IMR-90 (cell line): ENCODE measurements at regions not wholly inside any gene's neighbourhood (a gene's known extent, or its start where the extent isn't known, plus 50 kb on each side); places are given as distances from the start of the nearest gene placed in this dataset.

Source experiments
- ATAC-seq: fragments of 200-7000 bp; cut with Tn5 transposase; 2 replicates; pipeline ENCODE4 v1.9.1; 2020; ENCODE audit warnings: low read depth, mild to moderate bottlenecking, moderate library complexity
- BruUV-seq: library from RNA; stranded (reverse); fragments of 400-500 nt; replicated peaks from 2 replicates; lab custom pipeline; 2021; lab: Mats Ljungman, UMichigan
- CTCF ChIA-PET: fragments of 300-600 bp; formaldehyde crosslinking; extraction: SDS; loops from one replicate; lab custom pipeline; 2021; ENCODE audit warnings: antibody characterized with exemption; lab: Yijun Ruan, JAX
- POLR2A ChIA-PET: fragments of 300-600 bp; sonication (Branson Sonifier 250); formaldehyde crosslinking; loops from one replicate; lab custom pipeline; 2022; ENCODE audit warnings: antibody characterized with exemption; ENCODE audit not compliant: unreplicated experiment; lab: Charles Lee
- DNase-seq: peaks from one replicate; pipeline ENCODE4 v3.0.0; 2013
- H2AFZ ChIP-seq: replicated peaks from 2 replicates; pipeline ENCODE3; 2013; ENCODE audit warnings: low read length, mild to moderate bottlenecking; ENCODE audit not compliant: poor library complexity
- H2AK5ac ChIP-seq: 2 replicates; pipeline ENCODE4 v1.6.1; 2013; ENCODE audit warnings: low read depth, low read length, inconsistent platforms
- H2AK9ac ChIP-seq: replicated peaks from 2 replicates; pipeline ENCODE3; 2013; ENCODE audit warnings: mild to moderate bottlenecking, low read depth, low read length, moderate library complexity; ENCODE audit not compliant: poor library complexity
- H2BK120ac ChIP-seq: 2 replicates; pipeline ENCODE4 v1.6.1; 2013; ENCODE audit warnings: low read depth, low read length, inconsistent platforms
- H2BK15ac ChIP-seq: 3 replicates; pipeline ENCODE4 v1.6.1; 2013; ENCODE audit warnings: low read depth, low read length, inconsistent platforms
- H2BK20ac ChIP-seq: 2 replicates; pipeline ENCODE4 v1.6.1; 2013; ENCODE audit warnings: low read depth, mild to moderate bottlenecking, inconsistent platforms, low read length, moderate library complexity
- H2BK5ac ChIP-seq: 2 replicates; pipeline ENCODE4 v1.6.1; 2013; ENCODE audit warnings: mild to moderate bottlenecking, low read depth, low read length, inconsistent platforms; ENCODE audit not compliant: poor library complexity, severe bottlenecking
- H3K14ac ChIP-seq: replicated peaks from 2 replicates; pipeline ENCODE4 v1.6.1; 2013; ENCODE audit warnings: low read depth, low read length, inconsistent platforms
- H3K18ac ChIP-seq: 2 replicates; pipeline ENCODE4 v1.6.1; 2013; ENCODE audit warnings: low read depth, low read length, control low read depth
- H3K23ac ChIP-seq: 2 replicates; pipeline ENCODE4 v1.6.1; 2013; ENCODE audit warnings: low read depth, low read length, inconsistent platforms
- H3K27ac ChIP-seq: 2 replicates; pipeline ENCODE4 v1.5.1; 2013; ENCODE audit warnings: mild to moderate bottlenecking, control low read depth, low read length; ENCODE audit not compliant: insufficient read depth
- H3K27me3 ChIP-seq: 2 replicates; pipeline ENCODE4 v1.6.1; 2013; ENCODE audit warnings: low read length; ENCODE audit not compliant: control insufficient read depth, insufficient read depth
- H3K36me3 ChIP-seq: 2 replicates; pipeline ENCODE4 v1.6.1; 2013; ENCODE audit warnings: low read length, mixed read lengths; ENCODE audit not compliant: control insufficient read depth, insufficient read depth
- H3K4ac ChIP-seq: 2 replicates; pipeline ENCODE4 v1.6.1; 2013; ENCODE audit warnings: low read depth, low read length, inconsistent platforms
- H3K4me1 ChIP-seq: 2 replicates; pipeline ENCODE4 v1.6.1; 2013; ENCODE audit warnings: low read length, mixed read lengths; ENCODE audit not compliant: control insufficient read depth, insufficient read depth
- H3K4me2 ChIP-seq: 2 replicates; pipeline ENCODE4 v1.6.1; 2013; ENCODE audit warnings: low read depth, mild to moderate bottlenecking, control low read depth, low read length, moderate library complexity
- H3K4me3 ChIP-seq: 2 replicates; pipeline ENCODE4 v1.5.1; 2013; ENCODE audit warnings: low read depth, mild to moderate bottlenecking, control low read depth, low read length, moderate library complexity; ENCODE audit not compliant: insufficient read depth
- H3K56ac ChIP-seq: 2 replicates; pipeline ENCODE4 v1.6.1; 2013; ENCODE audit warnings: low read length, inconsistent platforms; ENCODE audit not compliant: insufficient read depth; ENCODE audit errors: extremely low read depth
- H3K79me1 ChIP-seq, 2 experiments: 2 replicates each; pipeline ENCODE4 v1.6.1; 2013; ENCODE audit warnings: low read length in 2 of 2, inconsistent platforms in 1 of 2, low read depth in 1 of 2
- H3K9ac ChIP-seq: 2 replicates; pipeline ENCODE4 v1.6.1; 2013; ENCODE audit warnings: low read depth, low read length, control low read depth
- H3K9me1 ChIP-seq: 2 replicates; pipeline ENCODE4 v1.6.1; 2013; ENCODE audit warnings: low read length, inconsistent platforms; ENCODE audit not compliant: insufficient read depth
- H3K9me3 ChIP-seq: 2 replicates; pipeline ENCODE4 v1.6.1; 2013; ENCODE audit warnings: low read length; ENCODE audit not compliant: control insufficient read depth, insufficient read depth
- H4K20me1 ChIP-seq: 2 replicates; pipeline ENCODE4 v1.6.1; 2013; ENCODE audit warnings: low read length, inconsistent platforms; ENCODE audit not compliant: insufficient read depth
- H4K5ac ChIP-seq: 2 replicates; pipeline ENCODE4 v1.6.1; 2013; ENCODE audit warnings: mild to moderate bottlenecking, low read depth, low read length, control low read depth
- H4K8ac ChIP-seq, 2 experiments: 2 replicates each; pipeline ENCODE4 v1.6.1; 2013; ENCODE audit warnings: low read depth in 2 of 2, low read length in 2 of 2, control low read depth in 1 of 2, inconsistent platforms in 1 of 2
- H4K91ac ChIP-seq: 2 replicates; pipeline ENCODE4 v1.6.1; 2013; ENCODE audit warnings: low read depth, low read length, inconsistent platforms; ENCODE audit not compliant: insufficient read depth
- BHLHE40 ChIP-seq: fragments of 150-350 bp; IDR thresholded peaks from 2 replicates; pipeline ENCODE4 v1.6.1; 2016; ENCODE audit warnings: mild to moderate bottlenecking, low read depth, low read length
- CEBPB ChIP-seq: IDR thresholded peaks from 2 replicates; pipeline ENCODE4 v1.6.1; 2012; ENCODE audit warnings: low read depth, low read length, improper control_type of control experiment
- CTCF ChIP-seq: conservative IDR thresholded peaks from 2 replicates; pipeline ENCODE4 v1.5.1; 2012; ENCODE audit warnings: mild to moderate bottlenecking, low read depth, low read length, improper control_type of control experiment
- ELK1 ChIP-seq: fragments of 150-350 bp; IDR thresholded peaks from 2 replicates; pipeline ENCODE4 v1.6.1; 2016; ENCODE audit warnings: low read depth, mild to moderate bottlenecking, low read length, moderate library complexity, borderline replicate concordance
- FOS ChIP-seq: fragments of 150-350 bp; IDR thresholded peaks from 2 replicates; pipeline ENCODE4 v1.6.1; 2016; ENCODE audit warnings: low read depth, low read length
- MAZ ChIP-seq: IDR thresholded peaks from 2 replicates; pipeline ENCODE4 v1.6.1; 2012; ENCODE audit warnings: low read depth, mild to moderate bottlenecking, low read length, improper control_type of control experiment, moderate library complexity, borderline replicate concordance
- MXI1 ChIP-seq: IDR thresholded peaks from 2 replicates; pipeline ENCODE4 v1.6.1; 2012; ENCODE audit warnings: low read depth, mild to moderate bottlenecking, low read length, moderate library complexity, borderline replicate concordance
- NFE2L2 ChIP-seq: fragments of 150-350 bp; IDR thresholded peaks from 2 replicates; pipeline ENCODE4 v1.6.1; 2016; ENCODE audit warnings: low read depth, mild to moderate bottlenecking, low read length
- RAD21 ChIP-seq: IDR thresholded peaks from 2 replicates; pipeline ENCODE4 v1.6.1; 2012; ENCODE audit warnings: low read length, improper control_type of control experiment
- RCOR1 ChIP-seq: IDR thresholded peaks from 2 replicates; pipeline ENCODE4 v1.6.1; 2012; ENCODE audit warnings: mild to moderate bottlenecking, low read length, improper control_type of control experiment; ENCODE audit not compliant: insufficient replicate concordance
- RFX5 ChIP-seq: IDR thresholded peaks from 2 replicates; pipeline ENCODE4 v1.8.0; 2012; ENCODE audit warnings: low read depth, mild to moderate bottlenecking, low read length, moderate library complexity
- SMC3 ChIP-seq: fragments of 150-350 bp; IDR thresholded peaks from 2 replicates; pipeline ENCODE4 v1.6.1; 2016; ENCODE audit warnings: low read depth, mild to moderate bottlenecking, antibody characterized with exemption, low read length, moderate library complexity
- WGBS, 2 experiments: methylation state at CpG; one replicate each; pipeline versions ENCODE4 v1.1.5 to v1.1.7; 2013; ENCODE audit warnings: missing lambda C conversion rate in 2 of 2; ENCODE audit not compliant: insufficient read length in 1 of 2; ENCODE audit errors: extremely low coverage in 2 of 2; 5-methylcytosine and 5-hydroxymethylcytosine counted together
- dilution Hi-C: fragments of 300-500 bp; cut with HindIII; formaldehyde crosslinking; loops from one replicate; pipeline ENCODE4 v1.14.3; 2018; ENCODE audit warnings: low sequenced_read_pairs; ENCODE audit not compliant: unreplicated experiment
- in situ Hi-C: fragments of 300-500 bp; cut with MboI; formaldehyde crosslinking; loops from 3 replicates; pipeline ENCODE4 v1.14.3; 2019; ENCODE audit warnings: low sequenced_read_pairs, inconsistent platforms, mixed read lengths
- intact Hi-C: fragments of 100-400 bp; cut with micrococcal nuclease; formaldehyde crosslinking; loops from 2 replicates; pipeline ENCODE4 v1.10.0; 2022
- TF ChIP-seq, protein P1 (sequence below): fragments of 150-350 bp; IDR thresholded peaks from 2 replicates; pipeline ENCODE4 v1.6.1; 2017; ENCODE audit warnings: mild to moderate bottlenecking, antibody characterized with exemption, low read length, low read depth

GRCh38 chr6:104123227-104123626 is 736.5 kb downstream of the HACE1 start:
- ATAC-seq (no peak), DNase-seq (no peak)
- H3K27ac ChIP-seq: no peak overlapping the region
- H2AFZ ChIP-seq: no peak overlapping the region
- no peak overlapping the region for H3K56ac ChIP-seq
- H4K20me1 ChIP-seq: no peaks in the 10 kb centered on the region
- BruUV-seq: no TSS peak
- H4K91ac ChIP-seq: no peak overlapping the region
- no peaks in the 10 kb centered on the region for H3K4me1 ChIP-seq
- H3K9ac ChIP-seq: no peak overlapping the region
- intact Hi-C loops: no loop called here
- ChIA-PET CTCF (no interaction called here), POLR2A (no interaction called here)
- no peak overlapping the region for H3K4me3 ChIP-seq
- H3K9me3 ChIP-seq: peaks cover 17% of the 10 kb centered on the region
- H3K4me2 ChIP-seq: no peak overlapping the region
- dilution Hi-C loops: no loop called here
- no peak overlapping the region for H2BK5ac ChIP-seq
- no peak overlapping the region for H2AK5ac ChIP-seq
- no peak overlapping the region for H2BK20ac ChIP-seq
- H3K9me1 ChIP-seq: no peaks in the 10 kb centered on the region
- H3K36me3 ChIP-seq: no peaks in the 10 kb centered on the region
- no peak overlapping the region for H3K23ac ChIP-seq
- H2BK120ac ChIP-seq: no peak overlapping the region
- no peak overlapping the region for H2BK15ac ChIP-seq
- no peak overlapping the region for H3K4ac ChIP-seq
- H3K79me1 ChIP-seq: no peaks in the 10 kb centered on the region
- H3K18ac ChIP-seq: no peak overlapping the region
- WGBS, 2 experiments: no CpG with 5 or more reads among the region's 1 CpG
- no peak overlapping the region for H4K5ac ChIP-seq
- no peak overlapping the region for H3K14ac ChIP-seq
- in situ Hi-C loops: no loop called here
- no peaks in the 10 kb centered on the region for H3K27me3 ChIP-seq
- no peak overlapping the region for H4K8ac ChIP-seq
- H2AK9ac ChIP-seq: no peak overlapping the region
- no peak for TF ChIP-seq RCOR1
- no peak for TF ChIP-seq MAZ
- TF ChIP-seq RAD21: no peak
- TF ChIP-seq FOS: no peak
- TF ChIP-seq, protein P1, sequence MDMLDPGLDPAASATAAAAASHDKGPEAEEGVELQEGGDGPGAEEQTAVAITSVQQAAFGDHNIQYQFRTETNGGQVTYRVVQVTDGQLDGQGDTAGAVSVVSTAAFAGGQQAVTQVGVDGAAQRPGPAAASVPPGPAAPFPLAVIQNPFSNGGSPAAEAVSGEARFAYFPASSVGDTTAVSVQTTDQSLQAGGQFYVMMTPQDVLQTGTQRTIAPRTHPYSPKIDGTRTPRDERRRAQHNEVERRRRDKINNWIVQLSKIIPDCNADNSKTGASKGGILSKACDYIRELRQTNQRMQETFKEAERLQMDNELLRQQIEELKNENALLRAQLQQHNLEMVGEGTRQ: no peak
- no peak for TF ChIP-seq ELK1
- no peak for TF ChIP-seq CTCF
- TF ChIP-seq MXI1: no peak
- no peak for TF ChIP-seq RFX5
- no peak for TF ChIP-seq BHLHE40
- no peak for TF ChIP-seq CEBPB
- TF ChIP-seq NFE2L2: no peak
- TF ChIP-seq SMC3: no peak
